HepG2 (cell line): ENCODE measurements at regions not wholly inside any gene's neighbourhood (a gene's known extent, or its start where the extent isn't known, plus 50 kb on each side); places are given as distances from the start of the nearest gene placed in this dataset.

Source experiments
- ATAC-seq: fragments of 200-7000 bp; cut with Tn5 transposase; 3 replicates; pipeline ENCODE4 v1.9.1; 2020; ENCODE audit warnings: mild to moderate bottlenecking, moderate library complexity
- BruUV-seq: library from RNA; stranded (reverse); fragments of 400-500 nt; replicated peaks from 2 replicates; lab custom pipeline; 2021; lab: Mats Ljungman, UMichigan
- CTCF ChIA-PET: fragments of 300-600 bp; formaldehyde crosslinking; extraction: SDS; loops from one replicate; lab custom pipeline; 2021; ENCODE audit warnings: low total read pairs, inconsistent platforms, low intra/inter-chr PET ratio; lab: Yijun Ruan, JAX
- POLR2A ChIA-PET: fragments of 350-600 bp; sonication (Branson Sonifier 250); formaldehyde crosslinking; loops from one replicate; lab custom pipeline; 2020; ENCODE audit warnings: antibody characterized with exemption, inconsistent platforms; lab: Yijun Ruan, JAX
- DNase-seq: peaks from one replicate; pipeline ENCODE4 v3.0.0-alpha.2; 2015; ENCODE audit warnings: low spot score
- FAIRE-seq: peaks from 3 replicates; lab custom pipeline; 2011; peaks lifted over from hg19 to GRCh38; lab: Jason Lieb, UNC
- H2AFZ ChIP-seq: one replicate; pipeline ENCODE4 v1.6.1; 2011; ENCODE audit warnings: low read length, inconsistent platforms
- H3K27ac ChIP-seq: fragments of 300-600 bp; 3 replicates; pipeline ENCODE4 v1.8.0; 2011; ENCODE audit warnings: mixed run types, mild to moderate bottlenecking, mixed read lengths, low read length, inconsistent platforms; ENCODE audit not compliant: insufficient read depth; ENCODE audit errors: extremely low read length
- H3K27me3 ChIP-seq, 2 experiments: fragments of 200-600 bp in 1 of 2; 2 replicates in 1 of 2; 3 replicates in 1 of 2; pipeline versions ENCODE4 v1.6.0 to v1.8.0; 2011; ENCODE audit warnings: low read length in 2 of 2, mild to moderate bottlenecking in 2 of 2, moderate library complexity in 2 of 2, inconsistent platforms in 1 of 2; ENCODE audit not compliant: insufficient read depth in 2 of 2, control insufficient read depth in 1 of 2
- H3K36me3 ChIP-seq, 2 experiments: fragments of 200-600 bp in 1 of 2; replicated peaks in 1 of 2; 2 replicates in 1 of 2; 3 replicates in 1 of 2; pipeline versions ENCODE4 v1.5.1 to v1.8.0; 2011; ENCODE audit warnings: low read length in 2 of 2, inconsistent platforms in 1 of 2; ENCODE audit not compliant: insufficient read depth in 2 of 2, control insufficient read depth in 1 of 2
- H3K4me1 ChIP-seq: 2 replicates; pipeline ENCODE4 v1.5.1; 2012; ENCODE audit warnings: low read length, inconsistent platforms; ENCODE audit not compliant: insufficient read depth
- H3K4me2 ChIP-seq: 2 replicates; pipeline ENCODE4 v1.6.0; 2011; ENCODE audit warnings: low read depth, low read length, inconsistent platforms
- H3K4me3 ChIP-seq, 3 experiments: fragments of 200-600 bp in 1 of 3; sonication (generic), shearing (Covaris generic) in 1 of 3; replicated peaks in 1 of 3; 2 replicates each; pipeline ENCODE4 v1.5.1; 2011 to 2016; ENCODE audit warnings: low read length in 3 of 3, inconsistent platforms in 2 of 3, low read depth in 2 of 3, mild to moderate bottlenecking in 2 of 3, control low read depth in 1 of 3, mixed read lengths in 1 of 3; ENCODE audit not compliant: insufficient read depth in 1 of 3
- H3K79me2 ChIP-seq: one replicate; pipeline ENCODE4 v1.6.1; 2011; ENCODE audit warnings: low read length, inconsistent platforms; ENCODE audit not compliant: insufficient read depth
- H3K9ac ChIP-seq: 2 replicates; pipeline ENCODE4 v1.6.0; 2011; ENCODE audit warnings: mild to moderate bottlenecking, low read depth, low read length, inconsistent platforms; ENCODE audit not compliant: insufficient read depth
- H3K9me3 ChIP-seq: 2 replicates; pipeline ENCODE4 v1.5.1; 2012; ENCODE audit warnings: mild to moderate bottlenecking, low read length
- H4K20me1 ChIP-seq: 2 replicates; pipeline ENCODE4 v1.6.0; 2011; ENCODE audit warnings: inconsistent platforms, mild to moderate bottlenecking, low read length, moderate library complexity; ENCODE audit not compliant: insufficient read depth
- ELF3 ChIP-seq: IDR thresholded peaks from 2 replicates; pipeline ENCODE4 v1.6.1; 2016; ENCODE audit warnings: missing genetic modification reagents, missing compliant biosample characterization
- WGBS: methylation state at CpG from one replicate; pipeline ENCODE4 v1.1.6; 2017; ENCODE audit warnings: low lambda C conversion rate; 5-methylcytosine and 5-hydroxymethylcytosine counted together
- in situ Hi-C: cut with HindIII; loops from 2 replicates; pipeline ENCODE4 v1.10.0; 2017; ENCODE audit warnings: low pct_unique_long_range_greater_than_20kb; ENCODE audit not compliant: extremely low pct_ligation_motif_present
- intact Hi-C: fragments of 100-400 bp; cut with micrococcal nuclease; formaldehyde crosslinking; loops from one replicate; pipeline ENCODE4 v1.10.0; 2022; ENCODE audit not compliant: unreplicated experiment
- TF ChIP-seq, protein P1 (sequence below): sonication (generic); formaldehyde crosslinking; IDR thresholded peaks from 2 replicates; pipeline ENCODE4 v1.4.0; 2020; ENCODE audit warnings: missing genetic modification reagents, mild to moderate bottlenecking, borderline replicate concordance
- TF ChIP-seq, protein P2 (sequence below): sonication (generic); formaldehyde crosslinking; IDR thresholded peaks from 2 replicates; pipeline ENCODE4 v1.4.0; 2020; ENCODE audit warnings: missing genetic modification reagents, borderline replicate concordance
- TF ChIP-seq, protein P3 (sequence below): sonication (generic); formaldehyde crosslinking; IDR thresholded peaks from 2 replicates; pipeline ENCODE4 v1.4.0; 2020; ENCODE audit warnings: missing genetic modification reagents
- TF ChIP-seq, protein P4 (sequence below): sonication (generic); formaldehyde crosslinking; IDR thresholded peaks from 2 replicates; pipeline ENCODE4 v1.5.1; 2020; ENCODE audit warnings: mild to moderate bottlenecking, missing genetic modification reagents, moderate library complexity
- TF ChIP-seq, protein P5 (sequence below): IDR thresholded peaks from 2 replicates; pipeline ENCODE4 v1.6.1; 2016; ENCODE audit warnings: missing compliant biosample characterization, missing genetic modification reagents, borderline replicate concordance

DNA sequence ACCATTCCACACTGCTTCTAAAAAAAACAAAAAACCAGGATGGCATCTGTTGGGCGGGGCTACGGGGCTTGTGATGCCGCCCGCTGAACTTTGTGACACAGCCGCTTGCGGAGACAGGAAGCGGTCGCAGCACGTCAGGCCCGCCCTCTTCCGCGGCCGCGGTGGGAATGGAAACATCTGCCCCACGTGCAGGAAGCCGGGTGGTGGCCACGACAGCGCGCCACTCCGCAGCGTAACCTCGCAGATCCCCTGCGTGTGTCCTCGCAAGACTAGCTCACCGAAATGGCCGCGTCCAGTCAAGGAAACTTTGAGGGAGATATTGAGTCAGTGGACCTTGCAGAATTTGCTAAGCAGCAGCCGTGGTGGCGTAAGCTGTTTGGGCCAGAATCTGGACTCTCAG lies 168.5 kb downstream of the SUCLG1 start:
- ATAC-seq (no peak), DNase-seq (no peak), FAIRE-seq (no peak)
- no peaks in the 10 kb centered on the region; the same call in 1 of the 2 replicates for H3K9me3 ChIP-seq
- in situ Hi-C loops (no loop called here), intact Hi-C loops (no loop called here)
- H3K27me3 ChIP-seq: no peaks in the 10 kb centered on the region
- TF ChIP-seq ELF3 (CRISPR knock-in tag): no peak
- TF ChIP-seq, protein P1, sequence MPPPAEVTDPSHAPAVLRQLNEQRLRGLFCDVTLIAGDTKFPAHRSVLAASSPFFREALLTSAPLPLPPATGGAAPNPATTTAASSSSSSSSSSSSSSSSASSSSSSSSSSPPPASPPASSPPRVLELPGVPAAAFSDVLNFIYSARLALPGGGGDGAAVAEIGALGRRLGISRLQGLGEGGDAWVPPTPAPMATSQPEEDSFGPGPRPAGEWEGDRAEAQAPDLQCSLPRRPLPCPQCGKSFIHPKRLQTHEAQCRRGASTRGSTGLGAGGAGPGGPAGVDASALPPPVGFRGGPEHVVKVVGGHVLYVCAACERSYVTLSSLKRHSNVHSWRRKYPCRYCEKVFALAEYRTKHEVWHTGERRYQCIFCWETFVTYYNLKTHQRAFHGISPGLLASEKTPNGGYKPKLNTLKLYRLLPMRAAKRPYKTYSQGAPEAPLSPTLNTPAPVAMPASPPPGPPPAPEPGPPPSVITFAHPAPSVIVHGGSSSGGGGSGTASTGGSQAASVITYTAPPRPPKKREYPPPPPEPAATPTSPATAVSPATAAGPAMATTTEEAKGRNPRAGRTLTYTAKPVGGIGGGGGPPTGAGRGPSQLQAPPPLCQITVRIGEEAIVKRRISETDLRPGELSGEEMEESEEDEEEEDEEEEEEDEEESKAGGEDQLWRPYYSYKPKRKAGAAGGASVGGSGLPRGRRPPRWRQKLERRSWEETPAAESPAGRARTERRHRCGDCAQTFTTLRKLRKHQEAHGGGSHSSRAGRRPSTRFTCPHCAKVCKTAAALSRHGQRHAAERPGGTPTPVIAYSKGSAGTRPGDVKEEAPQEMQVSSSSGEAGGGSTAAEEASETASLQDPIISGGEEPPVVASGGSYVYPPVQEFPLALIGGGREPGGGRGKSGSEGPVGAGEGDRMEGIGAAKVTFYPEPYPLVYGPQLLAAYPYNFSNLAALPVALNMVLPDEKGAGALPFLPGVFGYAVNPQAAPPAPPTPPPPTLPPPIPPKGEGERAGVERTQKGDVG (CRISPR knock-in tag): peak; percentile 60; the same call in 1 of the 2 replicates
- TF ChIP-seq, protein P2, sequence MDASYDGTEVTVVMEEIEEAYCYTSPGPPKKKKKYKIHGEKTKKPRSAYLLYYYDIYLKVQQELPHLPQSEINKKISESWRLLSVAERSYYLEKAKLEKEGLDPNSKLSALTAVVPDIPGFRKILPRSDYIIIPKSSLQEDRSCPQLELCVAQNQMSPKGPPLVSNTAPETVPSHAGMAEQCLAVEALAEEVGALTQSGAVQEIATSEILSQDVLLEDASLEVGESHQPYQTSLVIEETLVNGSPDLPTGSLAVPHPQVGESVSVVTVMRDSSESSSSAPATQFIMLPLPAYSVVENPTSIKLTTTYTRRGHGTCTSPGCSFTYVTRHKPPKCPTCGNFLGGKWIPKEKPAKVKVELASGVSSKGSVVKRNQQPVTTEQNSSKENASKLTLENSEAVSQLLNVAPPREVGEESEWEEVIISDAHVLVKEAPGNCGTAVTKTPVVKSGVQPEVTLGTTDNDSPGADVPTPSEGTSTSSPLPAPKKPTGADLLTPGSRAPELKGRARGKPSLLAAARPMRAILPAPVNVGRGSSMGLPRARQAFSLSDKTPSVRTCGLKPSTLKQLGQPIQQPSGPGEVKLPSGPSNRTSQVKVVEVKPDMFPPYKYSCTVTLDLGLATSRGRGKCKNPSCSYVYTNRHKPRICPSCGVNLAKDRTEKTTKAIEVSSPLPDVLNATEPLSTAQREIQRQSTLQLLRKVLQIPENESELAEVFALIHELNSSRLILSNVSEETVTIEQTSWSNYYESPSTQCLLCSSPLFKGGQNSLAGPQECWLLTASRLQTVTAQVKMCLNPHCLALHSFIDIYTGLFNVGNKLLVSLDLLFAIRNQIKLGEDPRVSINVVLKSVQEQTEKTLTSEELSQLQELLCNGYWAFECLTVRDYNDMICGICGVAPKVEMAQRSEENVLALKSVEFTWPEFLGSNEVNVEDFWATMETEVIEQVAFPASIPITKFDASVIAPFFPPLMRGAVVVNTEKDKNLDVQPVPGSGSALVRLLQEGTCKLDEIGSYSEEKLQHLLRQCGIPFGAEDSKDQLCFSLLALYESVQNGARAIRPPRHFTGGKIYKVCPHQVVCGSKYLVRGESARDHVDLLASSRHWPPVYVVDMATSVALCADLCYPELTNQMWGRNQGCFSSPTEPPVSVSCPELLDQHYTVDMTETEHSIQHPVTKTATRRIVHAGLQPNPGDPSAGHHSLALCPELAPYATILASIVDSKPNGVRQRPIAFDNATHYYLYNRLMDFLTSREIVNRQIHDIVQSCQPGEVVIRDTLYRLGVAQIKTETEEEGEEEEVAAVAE (CRISPR knock-in tag): no peak
- TF ChIP-seq, protein P3, sequence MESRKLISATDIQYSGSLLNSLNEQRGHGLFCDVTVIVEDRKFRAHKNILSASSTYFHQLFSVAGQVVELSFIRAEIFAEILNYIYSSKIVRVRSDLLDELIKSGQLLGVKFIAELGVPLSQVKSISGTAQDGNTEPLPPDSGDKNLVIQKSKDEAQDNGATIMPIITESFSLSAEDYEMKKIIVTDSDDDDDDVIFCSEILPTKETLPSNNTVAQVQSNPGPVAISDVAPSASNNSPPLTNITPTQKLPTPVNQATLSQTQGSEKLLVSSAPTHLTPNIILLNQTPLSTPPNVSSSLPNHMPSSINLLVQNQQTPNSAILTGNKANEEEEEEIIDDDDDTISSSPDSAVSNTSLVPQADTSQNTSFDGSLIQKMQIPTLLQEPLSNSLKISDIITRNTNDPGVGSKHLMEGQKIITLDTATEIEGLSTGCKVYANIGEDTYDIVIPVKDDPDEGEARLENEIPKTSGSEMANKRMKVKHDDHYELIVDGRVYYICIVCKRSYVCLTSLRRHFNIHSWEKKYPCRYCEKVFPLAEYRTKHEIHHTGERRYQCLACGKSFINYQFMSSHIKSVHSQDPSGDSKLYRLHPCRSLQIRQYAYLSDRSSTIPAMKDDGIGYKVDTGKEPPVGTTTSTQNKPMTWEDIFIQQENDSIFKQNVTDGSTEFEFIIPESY (CRISPR knock-in tag): peak; percentile 58
- TF ChIP-seq, protein P4, sequence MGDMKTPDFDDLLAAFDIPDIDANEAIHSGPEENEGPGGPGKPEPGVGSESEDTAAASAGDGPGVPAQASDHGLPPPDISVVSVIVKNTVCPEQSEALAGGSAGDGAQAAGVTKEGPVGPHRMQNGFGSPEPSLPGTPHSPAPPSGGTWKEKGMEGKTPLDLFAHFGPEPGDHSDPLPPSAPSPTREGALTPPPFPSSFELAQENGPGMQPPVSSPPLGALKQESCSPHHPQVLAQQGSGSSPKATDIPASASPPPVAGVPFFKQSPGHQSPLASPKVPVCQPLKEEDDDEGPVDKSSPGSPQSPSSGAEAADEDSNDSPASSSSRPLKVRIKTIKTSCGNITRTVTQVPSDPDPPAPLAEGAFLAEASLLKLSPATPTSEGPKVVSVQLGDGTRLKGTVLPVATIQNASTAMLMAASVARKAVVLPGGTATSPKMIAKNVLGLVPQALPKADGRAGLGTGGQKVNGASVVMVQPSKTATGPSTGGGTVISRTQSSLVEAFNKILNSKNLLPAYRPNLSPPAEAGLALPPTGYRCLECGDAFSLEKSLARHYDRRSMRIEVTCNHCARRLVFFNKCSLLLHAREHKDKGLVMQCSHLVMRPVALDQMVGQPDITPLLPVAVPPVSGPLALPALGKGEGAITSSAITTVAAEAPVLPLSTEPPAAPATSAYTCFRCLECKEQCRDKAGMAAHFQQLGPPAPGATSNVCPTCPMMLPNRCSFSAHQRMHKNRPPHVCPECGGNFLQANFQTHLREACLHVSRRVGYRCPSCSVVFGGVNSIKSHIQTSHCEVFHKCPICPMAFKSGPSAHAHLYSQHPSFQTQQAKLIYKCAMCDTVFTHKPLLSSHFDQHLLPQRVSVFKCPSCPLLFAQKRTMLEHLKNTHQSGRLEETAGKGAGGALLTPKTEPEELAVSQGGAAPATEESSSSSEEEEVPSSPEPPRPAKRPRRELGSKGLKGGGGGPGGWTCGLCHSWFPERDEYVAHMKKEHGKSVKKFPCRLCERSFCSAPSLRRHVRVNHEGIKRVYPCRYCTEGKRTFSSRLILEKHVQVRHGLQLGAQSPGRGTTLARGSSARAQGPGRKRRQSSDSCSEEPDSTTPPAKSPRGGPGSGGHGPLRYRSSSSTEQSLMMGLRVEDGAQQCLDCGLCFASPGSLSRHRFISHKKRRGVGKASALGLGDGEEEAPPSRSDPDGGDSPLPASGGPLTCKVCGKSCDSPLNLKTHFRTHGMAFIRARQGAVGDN (CRISPR knock-in tag): peak; percentile 50
- TF ChIP-seq, protein P5, sequence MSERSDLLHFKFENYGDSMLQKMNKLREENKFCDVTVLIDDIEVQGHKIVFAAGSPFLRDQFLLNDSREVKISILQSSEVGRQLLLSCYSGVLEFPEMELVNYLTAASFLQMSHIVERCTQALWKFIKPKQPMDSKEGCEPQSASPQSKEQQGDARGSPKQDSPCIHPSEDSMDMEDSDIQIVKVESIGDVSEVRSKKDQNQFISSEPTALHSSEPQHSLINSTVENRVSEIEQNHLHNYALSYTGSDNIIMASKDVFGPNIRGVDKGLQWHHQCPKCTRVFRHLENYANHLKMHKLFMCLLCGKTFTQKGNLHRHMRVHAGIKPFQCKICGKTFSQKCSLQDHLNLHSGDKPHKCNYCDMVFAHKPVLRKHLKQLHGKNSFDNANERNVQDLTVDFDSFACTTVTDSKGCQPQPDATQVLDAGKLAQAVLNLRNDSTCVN: no peak
- 98% methylated on average over 29 of the region's 29 CpGs for WGBS
- no peak overlapping the region for H3K4me2 ChIP-seq
- H3K27ac ChIP-seq: no peak overlapping the region
- no peak overlapping the region for H2AFZ ChIP-seq
- BruUV-seq: no TSS peak
- CTCF ChIA-PET: no interaction called here
- no peaks in the 10 kb centered on the region for H3K79me2 ChIP-seq
- H3K9ac ChIP-seq: no peak overlapping the region
- no peak overlapping the region for H3K4me3 ChIP-seq
- no peaks in the 10 kb centered on the region for H4K20me1 ChIP-seq
- POLR2A ChIA-PET: no interaction called here
- peaks cover 65% of the 10 kb centered on the region for H3K4me1 ChIP-seq
- no peaks in the 10 kb centered on the region for H3K36me3 ChIP-seq
